KBM-7 (cell line): ENCODE measurements at regions not wholly inside any gene's neighbourhood (a gene's known extent, or its start where the extent isn't known, plus 50 kb on each side); places are given as distances from the start of the nearest gene placed in this dataset.
A peak's percentile ranks its signal among the peaks of the same experiment; 100 is the strongest.
"Not testable (repeated sequence)": the region's sequence is repeated elsewhere in the genome, so short reads cannot be mapped to it uniquely, and the experiment has no call there.

ENCODE experiments used
- DNase-seq: peaks from one replicate; pipeline ENCODE4 v3.0.0-alpha.2; 2015
- in situ Hi-C: fragments of 300-500 bp; cut with MboI; formaldehyde crosslinking; loops from 2 replicates; pipeline ENCODE4 v1.14.3; 2020; ENCODE audit warnings: low sequenced_read_pairs, low pct_unique_long_range_greater_than_20kb, mixed read lengths

DNA sequence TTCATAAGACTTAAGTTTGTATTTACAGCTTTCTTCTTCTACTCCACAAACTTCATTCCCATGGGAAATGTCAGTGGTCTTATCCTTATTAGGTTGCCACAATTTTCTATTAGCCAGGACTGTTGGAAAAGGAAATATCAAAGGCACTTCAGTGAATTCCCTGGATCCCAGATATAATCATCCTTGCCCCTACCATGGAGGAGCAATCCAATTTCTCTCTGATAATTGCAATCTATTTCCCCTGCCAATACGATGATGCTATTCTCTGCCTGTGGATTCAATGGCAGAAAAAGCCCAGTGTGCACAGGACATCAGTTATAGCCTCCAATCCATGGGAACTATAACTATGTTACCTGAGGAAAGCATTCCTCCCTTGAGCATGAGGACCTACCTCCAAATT is 536.4 kb upstream of the UBE2E2 start:
- in situ Hi-C loops, result no loop called here

DNA sequence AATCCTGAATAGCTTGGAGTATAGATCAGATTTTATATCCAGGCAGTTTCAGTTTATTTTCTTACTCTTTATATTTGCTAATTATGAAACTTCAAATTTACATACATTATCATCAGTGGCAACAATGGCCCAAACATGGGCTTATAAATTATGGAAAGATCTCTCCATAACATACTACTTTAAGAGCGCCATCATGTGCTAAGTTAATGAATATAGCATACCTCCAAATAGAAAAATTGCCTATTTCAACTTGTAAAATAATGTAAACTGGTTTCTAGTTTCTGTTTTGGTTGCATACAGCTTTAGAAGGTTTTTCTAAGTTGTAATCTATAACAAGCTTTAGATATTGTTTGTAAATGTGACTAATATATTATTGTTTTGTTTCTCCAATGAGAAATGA is 531.3 kb upstream of the UBE2E2 start:
- DNase-seq, result no peak

More for the DNA sequence above, 536.4 kb upstream of the UBE2E2 start:
- DNase-seq, result no peak

DNA sequence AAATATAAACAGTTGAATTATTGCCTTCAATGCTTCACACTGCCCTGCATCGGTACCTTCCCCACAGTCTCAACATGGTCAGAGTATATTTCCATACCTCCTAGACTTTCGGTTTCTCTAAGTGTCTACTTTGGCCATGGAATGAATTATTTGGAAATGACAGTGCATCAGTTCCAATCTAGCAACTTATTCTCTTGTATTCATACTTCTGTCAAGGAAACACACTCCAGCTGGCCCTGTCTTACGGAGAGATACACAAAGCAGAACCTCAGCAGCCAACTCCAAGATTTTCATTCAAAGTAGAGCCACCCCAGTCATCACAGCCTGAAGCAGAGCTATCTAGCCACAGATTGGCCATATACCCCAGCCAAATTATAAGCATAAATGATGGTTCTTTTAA is 518.4 kb upstream of the UBE2E2 start:
- no peak for DNase-seq

More for the DNA sequence above, 531.3 kb upstream of the UBE2E2 start:
- in situ Hi-C loops, result no loop called here

DNA sequence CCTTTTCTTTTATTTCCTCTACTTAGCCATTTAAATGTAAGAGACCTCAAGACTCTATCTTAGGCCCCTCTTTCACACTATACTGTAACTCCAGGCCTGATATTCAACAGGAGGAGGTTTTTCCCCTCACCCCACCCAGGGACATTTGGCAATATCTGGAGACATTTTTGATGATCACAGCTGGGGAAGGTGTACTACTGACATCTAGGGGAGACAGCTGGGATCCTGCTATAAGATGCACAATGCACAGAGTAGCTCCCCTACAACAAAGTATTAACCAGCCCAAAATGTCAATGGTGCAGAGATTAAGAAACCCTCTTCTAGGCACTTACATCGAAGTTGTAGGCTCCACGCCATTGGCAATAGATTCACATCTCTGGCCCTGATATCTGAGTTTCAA is 517.5 kb upstream of the UBE2E2 start:
- in situ Hi-C loops, result no loop called here
- DNase-seq, result no peak

More for the DNA sequence above, 518.4 kb upstream of the UBE2E2 start:
- in situ Hi-C loops, result no loop called here

DNA sequence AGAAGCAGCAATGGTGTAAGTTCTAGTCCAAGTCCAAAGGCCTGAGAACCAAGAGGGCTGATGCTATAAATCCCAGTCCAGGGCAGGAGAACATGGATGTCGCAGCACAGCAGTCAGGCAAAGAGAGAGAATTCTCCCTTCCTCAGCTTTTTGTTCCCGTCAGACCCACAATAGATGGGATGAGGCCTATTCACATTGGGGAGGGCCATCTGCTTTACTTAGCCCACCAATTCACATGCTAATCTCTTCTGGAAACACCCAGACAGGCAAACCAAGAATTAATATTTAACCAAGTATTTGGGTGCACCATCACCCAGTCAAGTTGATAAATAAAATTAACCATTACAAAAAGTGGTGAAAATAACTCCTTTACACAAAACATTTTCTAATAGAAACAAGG is 511.7 kb upstream of the UBE2E2 start:
- in situ Hi-C loops, result no loop called here
- no peak for DNase-seq

DNA sequence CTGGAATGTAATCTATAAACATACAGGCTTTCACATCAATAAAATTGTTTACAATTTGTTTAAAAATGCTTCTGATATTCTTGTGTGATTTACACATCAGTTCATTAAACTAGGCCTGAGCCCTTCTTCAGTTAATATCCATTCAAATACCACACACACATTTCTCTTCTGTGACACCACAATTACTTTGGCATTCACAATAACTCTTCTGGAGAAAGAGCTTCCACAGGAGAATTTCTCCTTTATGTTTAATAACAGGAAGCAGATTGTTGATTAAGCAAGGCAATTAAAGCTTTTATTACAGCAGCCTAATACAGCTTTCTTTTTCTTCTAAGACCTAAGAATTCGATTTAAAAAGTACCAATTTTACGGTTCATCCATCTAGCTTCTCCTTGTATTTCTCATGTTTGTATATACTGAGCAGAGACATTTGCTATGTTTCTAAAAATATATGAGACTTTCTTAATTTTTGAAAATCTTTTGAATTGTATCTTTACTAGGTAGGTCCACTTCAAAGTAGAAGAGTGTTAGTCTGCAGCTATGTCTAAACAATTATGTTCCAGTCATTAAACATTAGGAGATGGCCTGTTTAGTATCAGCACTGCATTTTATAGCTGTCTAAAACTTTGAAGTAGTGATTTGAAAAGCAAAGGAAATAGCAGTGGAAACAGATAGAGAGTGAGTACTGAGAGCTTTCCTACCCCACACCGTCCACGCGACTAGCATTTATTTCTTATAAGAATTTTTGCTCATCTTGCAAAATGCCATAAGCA is 511.1 kb upstream of the UBE2E2 start:
- in situ Hi-C loops, result no loop called here

DNA sequence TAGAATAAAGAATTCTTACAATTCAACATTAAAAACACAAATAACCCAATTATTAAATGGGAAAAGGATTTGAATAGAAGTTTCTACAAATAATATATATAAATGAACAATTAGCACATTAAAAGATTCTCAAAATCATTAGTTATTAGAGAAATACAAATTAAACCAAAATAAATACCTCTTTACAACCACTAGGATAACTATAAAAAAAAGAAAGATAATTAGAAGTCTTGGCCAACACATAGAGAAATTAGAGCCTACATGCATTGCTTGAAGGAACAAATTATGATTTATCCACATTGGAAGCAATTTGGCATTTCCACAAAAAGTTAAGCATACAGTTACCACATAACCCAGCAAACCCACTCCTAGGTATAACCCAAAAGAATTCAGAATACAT is 502.3 kb upstream of the UBE2E2 start:
- in situ Hi-C loops, result no loop called here

More for the DNA sequence above, 511.1 kb upstream of the UBE2E2 start:
- DNase-seq, result no peak

DNA sequence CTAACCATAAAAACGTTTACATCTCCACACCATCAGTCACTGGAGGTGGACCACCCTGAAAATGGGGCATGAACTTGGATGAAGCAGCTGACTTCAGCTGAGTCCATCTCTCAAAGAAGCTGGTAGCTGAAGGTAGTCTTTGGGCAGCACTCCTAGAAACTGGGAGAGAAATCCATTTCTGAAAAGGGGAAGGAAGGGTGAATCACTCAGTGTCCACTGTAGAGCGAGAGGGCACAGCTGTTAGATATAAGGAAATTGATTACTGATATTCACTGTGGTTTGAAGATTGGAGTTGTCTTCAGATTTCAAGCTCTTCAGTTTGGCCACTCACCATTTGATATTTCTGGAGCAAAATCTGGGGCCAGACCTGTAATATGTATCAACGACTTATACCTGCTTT is 499.0 kb upstream of the UBE2E2 start:
- in situ Hi-C loops, result no loop called here

More for the DNA sequence above, 502.3 kb upstream of the UBE2E2 start:
- DNase-seq, result no peak

DNA sequence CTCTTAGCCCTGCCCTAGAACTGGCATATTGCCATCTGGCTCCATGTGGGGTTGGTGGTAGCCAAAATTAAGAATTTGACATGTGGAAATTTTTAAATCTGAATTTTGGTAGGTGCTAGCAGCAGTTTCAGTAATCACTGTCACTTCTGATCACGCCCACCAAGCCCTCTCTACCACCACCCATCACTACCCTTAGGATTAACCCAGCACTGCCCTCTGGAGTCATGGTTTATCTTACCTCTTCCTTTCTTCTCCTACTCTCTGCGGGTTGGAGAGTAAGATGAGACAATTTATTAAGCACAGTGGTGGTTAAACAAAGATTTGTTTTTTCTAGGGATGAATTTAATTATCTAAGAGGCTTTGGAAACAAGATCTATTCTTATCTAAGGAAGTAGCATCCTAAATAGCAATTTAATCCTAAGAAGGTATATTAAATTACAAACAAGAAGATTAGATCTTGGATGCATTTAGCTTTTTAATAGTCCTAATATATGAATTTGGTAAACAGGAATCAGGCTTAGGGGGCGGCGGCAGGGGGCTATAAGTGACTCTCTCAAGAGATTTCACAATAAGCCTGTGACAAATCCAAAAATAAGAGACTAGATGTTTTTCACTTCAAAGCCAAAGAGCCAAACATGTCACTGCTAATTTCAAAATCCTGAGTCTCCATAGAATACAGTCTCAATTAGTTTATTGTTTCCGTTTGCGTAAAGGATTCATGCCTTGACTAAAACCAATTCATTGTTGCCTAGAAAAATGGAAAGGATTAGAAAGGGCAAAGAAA is 498.4 kb upstream of the UBE2E2 start:
- in situ Hi-C loops, result no loop called here
- DNase-seq, result no peak

More for the DNA sequence above, 499.0 kb upstream of the UBE2E2 start:
- no peak for DNase-seq

DNA sequence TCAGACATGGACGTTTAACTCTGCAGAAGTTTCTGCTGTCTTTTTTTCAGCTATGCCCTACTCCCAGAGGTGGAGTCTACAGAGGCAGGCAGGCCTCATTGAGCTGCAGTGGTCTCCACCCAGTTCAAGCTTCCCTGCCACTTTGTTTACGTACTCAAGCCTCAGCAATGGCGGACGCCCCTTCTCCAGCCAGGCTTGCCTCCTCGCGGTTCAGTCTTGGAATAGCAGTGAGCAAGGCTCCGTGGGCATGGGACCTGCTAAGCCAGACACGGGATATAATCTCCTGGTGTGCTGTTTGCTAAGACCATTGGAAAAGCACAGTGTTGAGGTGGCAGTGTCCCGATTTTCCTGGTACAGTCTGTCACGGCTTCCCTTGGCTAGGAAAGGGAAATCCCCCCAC is 496.2 kb upstream of the UBE2E2 start:
- DNase-seq, in situ Hi-C loops: not testable (repeated sequence)

DNA sequence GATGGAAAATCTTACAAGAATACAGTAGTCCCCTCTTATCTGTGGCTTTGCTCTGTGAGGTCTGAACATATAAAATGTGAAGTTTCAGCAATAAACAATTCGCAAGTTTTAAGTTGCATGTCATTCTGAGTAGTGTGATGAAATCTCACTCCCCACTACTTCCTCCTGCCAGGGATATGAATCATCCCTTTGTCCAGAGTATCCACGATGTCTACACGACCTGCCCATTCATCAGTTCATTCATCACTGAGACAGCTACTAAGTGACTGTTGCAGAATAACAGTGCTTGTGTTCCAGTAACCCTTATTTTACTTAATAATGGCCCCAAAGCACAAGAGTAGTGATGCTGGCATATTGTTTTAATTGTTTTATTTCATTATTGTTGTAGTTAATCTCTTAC is 489.2 kb upstream of the UBE2E2 start:
- in situ Hi-C loops, result no loop called here
- peak; percentile 3 for DNase-seq

DNA sequence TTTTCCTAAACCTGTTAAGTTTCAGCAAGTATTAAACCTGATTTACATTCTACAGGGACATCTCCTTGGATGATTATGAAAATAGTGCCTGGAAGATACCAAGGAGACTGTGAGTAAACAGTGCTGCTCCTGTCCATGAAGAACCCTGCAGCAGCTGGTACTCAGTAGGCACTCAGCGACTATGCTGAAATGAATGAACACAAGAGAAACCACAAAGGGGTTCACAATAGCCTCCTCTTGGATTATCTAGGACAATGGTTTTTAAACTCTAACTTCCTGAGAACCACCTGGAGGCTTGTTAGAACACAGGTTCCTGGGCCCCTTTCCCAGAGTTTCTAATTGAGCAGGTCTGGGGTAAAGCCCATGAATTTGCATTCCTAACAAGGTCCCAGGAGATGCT is 488.4 kb upstream of the UBE2E2 start:
- in situ Hi-C loops, result no loop called here
- no peak for DNase-seq

DNA sequence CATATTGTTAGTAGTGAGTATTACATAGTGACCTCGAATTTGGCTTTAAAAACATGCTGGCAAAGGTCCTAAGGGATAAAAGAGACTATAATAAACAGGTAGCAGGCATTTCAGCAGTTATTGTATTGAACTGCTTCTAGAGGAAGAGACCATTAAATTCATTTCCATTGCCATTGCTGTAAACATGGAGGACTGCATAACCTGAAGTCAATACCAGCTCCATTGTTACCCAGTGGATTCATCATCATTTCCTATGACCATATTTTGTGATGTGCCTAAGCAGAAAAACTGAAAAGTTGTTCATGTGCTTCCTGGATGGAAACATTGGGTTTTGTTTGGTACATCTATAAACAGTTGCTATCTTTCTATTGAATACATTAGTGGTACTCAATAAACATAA is 482.5 kb upstream of the UBE2E2 start:
- in situ Hi-C loops, result no loop called here
- no peak for DNase-seq

DNA sequence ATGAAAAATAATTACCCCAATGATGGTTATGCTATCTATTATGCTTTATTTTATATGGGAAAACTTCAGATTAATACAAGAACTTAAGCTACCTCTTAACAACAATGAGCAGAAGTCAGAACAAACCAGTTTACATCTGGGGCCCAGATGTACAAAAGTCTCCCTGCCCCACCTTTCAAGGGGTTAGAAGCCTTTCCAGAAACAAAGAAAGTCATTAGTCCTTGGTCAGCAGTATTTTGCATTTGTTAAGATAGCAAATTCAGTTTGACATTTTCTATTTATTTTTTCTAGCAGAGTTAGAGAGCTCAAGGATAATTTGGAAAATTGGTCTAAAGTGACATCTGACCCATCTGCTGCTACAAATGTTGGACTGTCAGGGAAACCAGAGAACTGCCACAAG is 478.7 kb upstream of the UBE2E2 start:
- in situ Hi-C loops, result no loop called here
- DNase-seq, result no peak

DNA sequence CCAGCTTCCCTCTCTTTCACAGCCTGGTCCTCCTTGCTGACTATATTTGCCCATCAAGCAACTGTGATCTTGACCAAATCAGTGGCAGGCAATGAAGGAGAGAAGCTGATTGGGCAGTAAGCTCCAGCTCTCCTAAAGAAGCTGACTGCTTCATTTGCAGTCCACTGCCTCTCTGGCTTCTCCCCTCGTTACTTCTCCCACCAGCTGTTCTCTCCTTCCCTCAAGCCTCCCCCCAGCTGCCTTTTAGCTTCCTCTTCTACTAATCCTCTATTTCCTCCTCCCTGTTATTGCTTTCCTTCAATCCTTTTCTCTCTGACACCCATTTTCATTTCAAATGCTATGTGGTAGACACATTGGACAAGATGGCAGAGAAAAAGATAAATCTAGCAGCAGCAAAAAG is 474.7 kb upstream of the UBE2E2 start:
- DNase-seq, result no peak
- in situ Hi-C loops, result no loop called here

DNA sequence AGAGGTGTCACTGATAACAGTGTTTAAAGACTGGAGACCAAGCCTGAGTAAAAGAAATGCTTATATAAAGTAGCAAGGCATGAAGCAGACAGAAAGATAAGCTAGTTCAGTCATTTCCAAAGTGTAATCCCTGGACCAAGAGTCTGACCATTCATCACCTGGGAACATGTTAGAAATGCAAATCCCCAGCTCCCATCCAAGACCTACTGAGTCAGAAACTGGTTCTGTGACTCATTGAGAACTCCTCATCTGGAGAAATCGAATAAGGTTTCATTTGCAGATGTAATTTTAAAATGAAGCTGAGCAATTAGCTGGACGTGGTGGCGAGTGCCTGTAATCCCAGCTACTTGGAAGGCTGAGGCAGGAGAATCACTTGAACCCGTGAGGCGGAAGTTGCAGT is 473.9 kb upstream of the UBE2E2 start:
- in situ Hi-C loops, result no loop called here
- no peak for DNase-seq

DNA sequence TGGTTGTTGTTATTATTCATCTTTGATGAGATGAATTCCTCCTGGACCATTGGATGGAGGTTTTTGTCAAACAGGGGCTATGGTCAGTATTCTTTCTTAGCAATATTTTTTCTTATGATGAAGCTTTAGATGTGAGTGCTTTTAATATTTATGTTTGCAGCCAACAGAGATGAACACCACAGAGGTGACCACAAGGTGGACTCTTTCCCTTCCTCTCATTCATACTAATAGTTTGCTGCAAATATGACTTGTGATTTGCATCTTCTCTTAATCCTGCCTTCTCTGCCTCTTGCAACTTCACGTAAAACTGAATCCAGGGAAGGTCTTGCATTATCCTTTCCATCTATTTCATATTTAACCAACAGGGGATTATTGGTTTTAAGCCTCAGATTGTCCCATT is 473.1 kb upstream of the UBE2E2 start:
- in situ Hi-C loops, result no loop called here
- DNase-seq, result peak; percentile 2

DNA sequence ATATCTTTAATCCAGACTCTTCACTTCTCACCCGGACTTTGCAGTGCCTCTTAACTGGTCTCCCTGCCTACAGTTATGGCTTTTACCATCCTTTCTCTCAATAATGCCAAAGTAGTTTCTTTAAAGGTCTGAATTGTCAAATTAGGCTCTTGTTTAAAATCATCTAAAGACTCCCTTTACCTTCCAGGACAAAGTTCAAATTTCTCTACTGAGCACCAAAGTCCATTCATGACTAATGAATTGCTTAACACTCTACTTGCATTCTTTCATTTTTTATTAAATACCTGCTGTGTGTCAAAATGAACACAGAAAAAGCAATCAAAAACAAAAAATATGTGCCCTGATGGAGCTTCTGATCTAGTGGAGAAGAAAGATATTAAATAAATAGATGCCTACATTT is 472.4 kb upstream of the UBE2E2 start:
- in situ Hi-C loops, result no loop called here
- no peak for DNase-seq

DNA sequence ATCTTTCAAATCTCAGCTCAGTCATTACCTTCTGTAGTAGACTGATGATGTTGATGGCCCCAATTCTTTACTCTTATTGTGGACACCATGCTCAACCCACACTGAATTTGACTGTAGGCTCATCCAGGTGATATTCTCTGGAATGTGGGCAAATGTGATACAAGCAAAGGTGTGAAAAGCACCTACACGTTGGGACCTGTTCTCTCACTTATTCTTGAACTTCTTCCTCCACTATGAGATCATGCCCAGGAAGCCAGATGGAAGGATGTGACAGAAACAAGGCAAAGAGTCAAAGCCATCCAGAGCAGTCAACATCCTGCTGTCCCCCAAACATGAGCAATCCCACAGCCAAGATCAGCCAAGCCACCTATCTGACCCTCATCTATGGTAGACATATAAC is 471.2 kb upstream of the UBE2E2 start:
- DNase-seq, result no peak
- in situ Hi-C loops, result no loop called here

DNA sequence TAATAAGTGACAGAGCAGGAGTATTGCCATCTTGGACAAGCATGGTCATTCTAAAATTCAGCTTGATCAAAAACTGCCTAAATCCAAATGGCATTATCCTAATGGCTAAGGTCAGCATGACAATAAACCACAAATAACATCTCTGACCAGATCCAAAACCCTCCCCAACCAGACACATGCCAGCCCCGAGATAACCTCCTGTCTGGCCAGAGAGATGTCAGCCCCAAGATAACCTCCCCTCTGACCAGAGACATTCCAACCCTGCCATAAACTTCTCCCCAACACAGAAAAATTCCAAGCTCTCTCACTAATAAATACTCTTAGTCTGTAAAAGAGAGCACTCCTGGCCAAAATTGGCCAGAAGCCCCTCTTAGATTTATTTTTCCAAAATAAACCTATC is 470.5 kb upstream of the UBE2E2 start:
- DNase-seq, result no peak
- in situ Hi-C loops, result no loop called here

DNA sequence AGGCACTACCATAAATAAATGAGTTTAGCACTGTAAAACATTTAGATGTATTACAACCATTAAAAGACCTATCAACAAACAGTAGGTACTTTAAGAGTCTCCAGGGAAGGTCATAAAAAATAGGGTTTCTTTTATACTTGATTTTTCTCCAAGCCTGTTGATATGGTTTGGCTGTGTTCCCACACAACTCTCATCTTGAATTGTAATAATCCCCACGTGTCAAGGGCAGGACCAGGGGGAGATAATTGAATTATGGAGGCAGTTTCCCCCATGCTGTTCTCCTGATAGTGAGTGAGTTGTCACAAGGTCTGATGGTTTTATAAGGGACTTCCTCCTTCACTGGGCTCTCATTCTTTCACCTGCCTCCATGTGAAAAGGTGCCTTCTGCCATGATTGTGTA is 468.9 kb upstream of the UBE2E2 start:
- in situ Hi-C loops, result no loop called here
- no peak for DNase-seq
